GM12801 (cell line): ENCODE measurements at regions not wholly inside any gene's neighbourhood (a gene's known extent, or its start where the extent isn't known, plus 50 kb on each side); places are given as distances from the start of the nearest gene placed in this dataset.

Source experiments
- CTCF ChIP-seq: IDR thresholded peaks from one replicate; pipeline ENCODE4 v1.5.1; 2011; ENCODE audit warnings: control low read depth; ENCODE audit not compliant: insufficient read length; ENCODE audit errors: extremely low read depth

DNA sequence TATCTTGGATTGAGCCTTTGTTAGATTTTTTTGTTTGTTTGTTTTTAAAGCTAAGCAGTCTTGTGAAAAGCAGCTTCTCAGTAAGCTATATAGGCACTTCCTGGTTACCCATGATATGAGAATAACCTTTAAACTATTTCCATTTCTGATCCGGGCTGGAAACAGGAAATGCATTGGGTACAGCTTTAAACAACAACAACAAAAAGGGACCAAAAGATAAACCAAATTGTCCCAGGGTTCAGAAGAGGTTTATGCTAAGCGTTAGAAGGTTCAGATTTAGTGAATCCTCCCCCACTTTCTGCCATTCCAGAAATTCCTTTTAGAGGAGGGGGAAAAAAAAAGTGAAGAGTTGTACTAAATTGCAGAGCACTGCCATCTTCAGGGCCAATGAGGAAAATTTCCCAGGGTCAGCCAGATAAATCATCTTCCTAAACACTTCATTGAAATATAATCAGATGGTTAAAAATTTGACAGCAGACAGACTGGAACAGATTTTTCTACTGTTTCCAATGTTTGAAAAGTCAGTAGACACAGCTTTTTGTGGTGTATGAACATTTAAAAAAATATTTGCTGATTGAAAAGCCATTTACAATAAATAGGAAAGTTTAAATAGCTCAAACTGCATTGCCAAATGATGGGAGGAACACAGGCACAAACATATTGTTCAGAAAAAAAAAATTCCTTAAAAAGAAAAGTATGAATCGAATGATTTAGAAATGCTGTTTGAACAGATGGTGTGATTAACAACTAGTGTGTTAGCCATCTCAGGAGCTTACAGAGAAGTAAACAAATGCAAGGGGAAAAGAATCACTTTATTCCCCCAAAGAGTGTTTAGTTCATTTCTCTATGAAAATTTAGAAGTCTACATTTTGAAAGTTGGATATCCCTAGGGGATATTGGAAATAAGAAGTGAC lies 189.9 kb upstream of the TANK start:
- TF ChIP-seq CTCF, result no peak

GRCh38 chr2:160973991-160974390 lies 186.2 kb upstream of the TANK start:
- TF ChIP-seq CTCF, result no peak

- no peak for TF ChIP-seq CTCF
Measured at GRCh38 chr2:160974803-160975202, 185.4 kb upstream of the TANK start.

GRCh38 chr2:160976797-160977196 lies 183.4 kb upstream of the TANK start:
- no peak for TF ChIP-seq CTCF

DNA sequence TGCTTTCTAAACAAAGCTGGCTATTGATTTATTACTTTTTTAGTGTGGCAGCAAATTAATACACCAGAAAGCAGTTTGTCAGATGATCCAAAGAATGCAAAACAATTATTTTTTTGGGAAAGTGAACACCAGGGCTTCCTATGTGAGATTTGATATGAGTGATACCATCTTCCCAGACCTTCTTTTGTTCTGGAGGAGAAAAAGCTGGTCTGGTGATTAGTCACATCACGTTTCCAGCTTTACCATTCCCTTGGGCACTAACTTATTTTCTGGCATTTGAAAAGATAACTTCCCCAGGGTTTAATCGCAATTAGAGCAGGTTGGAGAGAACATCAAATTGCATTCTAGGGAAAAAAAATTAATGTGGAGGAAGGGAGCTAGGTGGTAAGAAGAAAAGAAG lies 182.9 kb upstream of the TANK start:
- no peak for TF ChIP-seq CTCF

- TF ChIP-seq CTCF, result no peak
Measured at GRCh38 chr2:160977854-160978253, 182.4 kb upstream of the TANK start.

DNA sequence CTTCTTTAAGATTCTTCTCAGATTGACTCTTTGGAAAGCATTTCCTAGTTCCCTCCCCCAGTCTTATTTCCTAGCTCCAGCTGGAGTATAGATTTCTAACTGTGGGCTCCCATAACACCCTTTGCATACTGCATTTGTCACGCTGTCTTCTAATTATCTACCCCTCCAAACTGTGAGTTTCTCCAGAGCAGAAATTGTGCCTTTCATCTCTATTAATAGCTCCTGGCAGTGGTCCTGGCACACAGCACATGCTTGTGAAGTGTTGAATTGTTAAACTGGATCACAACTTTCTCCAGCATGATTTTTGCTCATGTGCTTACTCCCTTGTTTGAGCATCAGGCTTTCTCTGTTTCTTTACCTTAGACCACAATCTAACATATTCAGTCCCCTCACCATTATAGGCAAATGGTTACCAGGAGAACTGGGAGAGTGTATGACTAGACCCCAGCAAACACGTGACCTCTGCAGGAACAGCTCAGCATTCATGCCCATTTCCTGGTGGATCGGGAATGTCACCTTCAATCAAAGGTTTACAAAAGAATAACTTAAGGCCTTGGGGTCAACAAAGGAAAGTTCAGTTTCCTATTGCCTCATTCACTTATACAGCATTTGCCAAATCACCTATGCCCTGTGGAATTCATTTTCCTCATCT lies 175.7 kb upstream of the TANK start:
- no peak for TF ChIP-seq CTCF
